Body of pancreas (tissue), 4 donors: ENCODE measurements at regions not wholly inside any gene's neighbourhood (a gene's known extent, or its start where the extent isn't known, plus 50 kb on each side); places are given as distances from the start of the nearest gene placed in this dataset.

Experiments used
- ATAC-seq: fragments of 150-250 bp; one replicate; pipeline ENCODE4 v1.9.1; 2016
- DNase-seq, 4 donors: peaks; one replicate each; pipeline ENCODE4 v3.0.0-alpha.2; 2019
- H3K27ac ChIP-seq, 4 donors: fragments of 200-600 bp; sonication (generic); 1 replicate in 3 of 4; 2 replicates in 1 of 4; pipeline versions ENCODE4 v1.5.1 to v1.6.1; 2016 to 2019; ENCODE audit warnings: mild to moderate bottlenecking in 1 of 4, mixed read lengths in 1 of 4, moderate library complexity in 1 of 4
- H3K27me3 ChIP-seq, 2 donors: fragments of 200-600 bp; sonication (generic); one replicate each; pipeline ENCODE4 v1.6.0; 2016; ENCODE audit warnings: mild to moderate bottlenecking in 1 of 2
- H3K36me3 ChIP-seq, 2 donors: fragments of 200-600 bp; sonication (generic); replicated peaks in 1 of 2; 2 replicates each; pipeline ENCODE4 v1.5.1; 2016; ENCODE audit warnings: low read depth in 2 of 2; ENCODE audit not compliant: insufficient read depth in 1 of 2
- H3K4me1 ChIP-seq: fragments of 200-600 bp; sonication (generic); one replicate; pipeline ENCODE4 v1.6.0; 2016
- H3K4me3 ChIP-seq, 2 donors: fragments of 200-600 bp; sonication (generic); 1 replicate in 1 of 2; 2 replicates in 1 of 2; pipeline ENCODE4 v1.5.1; 2016 to 2019
- H3K9me3 ChIP-seq, 3 donors: fragments of 200-600 bp; sonication (generic); 1 replicate in 2 of 3; 2 replicates in 1 of 3; pipeline ENCODE4 v1.5.1; 2016
- POLR2A ChIP-seq, 3 donors: fragments of 450-650 bp; IDR thresholded peaks; one replicate each; pipeline ENCODE4 v1.6.1; 2016; ENCODE audit warnings: antibody characterized with exemption in 3 of 3, mild to moderate bottlenecking in 2 of 3
- WGBS, 2 donors: methylation state at CpG; one replicate each; pipeline ENCODE4 v1.1.5; 2017; 5-methylcytosine and 5-hydroxymethylcytosine counted together
- intact Hi-C: fragments of 100-400 bp; cut with DNase I; formaldehyde crosslinking; loops from one replicate; pipeline ENCODE4 v1.15.1; 2023
- TF ChIP-seq, protein P1 (sequence below), 7 experiments: fragments of 450-650 bp in 4 of 7; fragments of 200-600 bp in 3 of 7; sonication (generic) in 3 of 7; IDR thresholded peaks; one replicate each; pipeline ENCODE4 v1.5.1; 2016 to 2019; ENCODE audit warnings: antibody characterized with exemption in 7 of 7

DNA sequence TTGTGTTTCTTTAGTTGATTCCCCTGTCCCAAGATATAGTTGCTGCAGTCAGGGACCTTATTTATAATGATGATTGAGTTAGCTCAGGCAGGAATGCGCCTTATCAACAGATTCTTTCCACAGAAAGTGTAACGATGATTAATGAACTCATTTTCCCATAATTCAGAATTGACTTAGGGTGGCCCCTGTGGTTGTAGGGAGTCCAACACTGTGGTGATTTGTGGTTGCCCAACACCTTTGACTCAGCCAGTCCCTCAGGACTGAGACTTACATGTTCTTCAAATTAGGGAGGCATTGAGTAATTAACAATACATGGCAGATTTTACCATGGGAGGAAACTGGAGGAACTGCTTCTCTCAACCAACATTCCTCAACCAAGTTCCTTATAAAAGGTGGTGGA, 221.9 kb downstream of the GABRG2 start:
- Histone ChIP-seq H3K4me3 (no peak overlapping the region), H3K4me1 (no peaks in the 10 kb centered on the region), H3K36me3 (no peaks in the 10 kb centered on the region), H3K27ac (no peak overlapping the region), H3K27me3 (no peaks in the 10 kb centered on the region), H3K9me3 (no peaks in the 10 kb centered on the region)
- intact Hi-C loops: no loop called here
- ATAC-seq: no peak
- TF ChIP-seq, protein P1, sequence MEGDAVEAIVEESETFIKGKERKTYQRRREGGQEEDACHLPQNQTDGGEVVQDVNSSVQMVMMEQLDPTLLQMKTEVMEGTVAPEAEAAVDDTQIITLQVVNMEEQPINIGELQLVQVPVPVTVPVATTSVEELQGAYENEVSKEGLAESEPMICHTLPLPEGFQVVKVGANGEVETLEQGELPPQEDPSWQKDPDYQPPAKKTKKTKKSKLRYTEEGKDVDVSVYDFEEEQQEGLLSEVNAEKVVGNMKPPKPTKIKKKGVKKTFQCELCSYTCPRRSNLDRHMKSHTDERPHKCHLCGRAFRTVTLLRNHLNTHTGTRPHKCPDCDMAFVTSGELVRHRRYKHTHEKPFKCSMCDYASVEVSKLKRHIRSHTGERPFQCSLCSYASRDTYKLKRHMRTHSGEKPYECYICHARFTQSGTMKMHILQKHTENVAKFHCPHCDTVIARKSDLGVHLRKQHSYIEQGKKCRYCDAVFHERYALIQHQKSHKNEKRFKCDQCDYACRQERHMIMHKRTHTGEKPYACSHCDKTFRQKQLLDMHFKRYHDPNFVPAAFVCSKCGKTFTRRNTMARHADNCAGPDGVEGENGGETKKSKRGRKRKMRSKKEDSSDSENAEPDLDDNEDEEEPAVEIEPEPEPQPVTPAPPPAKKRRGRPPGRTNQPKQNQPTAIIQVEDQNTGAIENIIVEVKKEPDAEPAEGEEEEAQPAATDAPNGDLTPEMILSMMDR (IDR thresholded peaks at IDR 0.05): no peak
- no peak for TF ChIP-seq POLR2A (IDR thresholded peaks at IDR 0.05)
- no peak for DNase-seq
- WGBS, 2 donors: 5% methylated on average over 2 of the region's 2 CpGs

DNA sequence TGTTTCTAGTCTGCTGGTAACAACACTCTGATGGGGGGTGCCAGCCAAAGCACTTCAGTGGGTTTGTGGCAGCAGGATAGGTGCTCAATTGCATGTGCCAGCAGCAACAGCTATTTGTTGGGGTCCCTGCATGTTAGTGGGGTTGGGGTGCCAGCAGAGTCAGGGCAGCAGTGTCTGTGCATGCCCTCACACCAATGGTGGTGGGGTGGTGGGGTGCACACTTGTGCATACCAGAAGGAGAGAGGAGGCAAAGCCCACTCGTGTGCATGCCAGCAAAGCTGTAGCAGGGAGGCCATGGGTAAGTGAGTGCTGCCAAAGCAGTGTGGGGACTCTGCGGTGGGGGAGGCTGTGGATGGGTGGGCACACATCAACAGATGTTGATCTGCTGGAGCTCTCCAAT, 232.2 kb downstream of the GABRG2 start:
- ATAC-seq (no peak), DNase-seq (no peak)
- TF ChIP-seq, protein P1 (IDR thresholded peaks at IDR 0.05): no peak
- no peak overlapping the region for H3K4me3 ChIP-seq
- H3K9me3 ChIP-seq: no peaks in the 10 kb centered on the region
- H3K27me3 ChIP-seq: no peaks in the 10 kb centered on the region
- H3K27ac ChIP-seq: no peak overlapping the region
- intact Hi-C loops: no loop called here
- H3K4me1 ChIP-seq: no peaks in the 10 kb centered on the region
- 40 to 84% methylated on average over 2 of the region's 2 CpGs for WGBS, 2 donors
- no peaks in the 10 kb centered on the region for H3K36me3 ChIP-seq

DNA sequence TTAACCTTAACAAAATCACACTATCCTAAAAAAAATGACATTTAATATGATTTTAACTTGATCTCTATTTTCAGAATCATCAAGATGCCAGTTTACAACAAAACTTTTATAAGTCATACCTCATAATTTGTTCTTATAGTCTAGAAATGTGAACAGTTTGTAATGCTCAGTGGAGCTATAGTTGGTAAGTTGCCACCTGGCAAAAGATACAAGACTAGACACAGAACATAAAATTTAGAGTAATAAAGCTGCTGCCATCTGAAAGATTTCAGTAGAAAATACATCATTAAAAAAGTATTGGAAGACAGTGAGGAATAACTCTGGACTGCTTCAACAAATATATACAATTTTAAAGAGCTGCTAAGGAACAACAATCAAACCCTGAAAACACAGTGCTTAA, 233.8 kb downstream of the GABRG2 start:
- no peak for TF ChIP-seq POLR2A (IDR thresholded peaks at IDR 0.05)
- TF ChIP-seq, protein P1 (IDR thresholded peaks at IDR 0.05): no peak
- DNase-seq (no peak), ATAC-seq (no peak)
- Histone ChIP-seq H3K36me3 (no peaks in the 10 kb centered on the region), H3K27me3 (no peaks in the 10 kb centered on the region), H3K4me1 (no peaks in the 10 kb centered on the region), H3K9me3 (no peaks in the 10 kb centered on the region), H3K4me3 (no peak overlapping the region), H3K27ac (no peak overlapping the region)
- intact Hi-C loops: no loop called here

GRCh38 chr5:162323466-162323865, 255.9 kb downstream of the GABRG2 start:
- TF ChIP-seq, protein P1 (IDR thresholded peaks at IDR 0.05): no peak
- TF ChIP-seq POLR2A (IDR thresholded peaks at IDR 0.05): no peak
- Histone ChIP-seq H3K4me1 (no peaks in the 10 kb centered on the region), H3K27me3 (no peaks in the 10 kb centered on the region), H3K36me3 (no peaks in the 10 kb centered on the region), H3K27ac (no peak overlapping the region), H3K9me3 (no peaks in the 10 kb centered on the region), H3K4me3 (no peak overlapping the region)
- 23 to 25% methylated on average over 3 of the region's 3 CpGs for WGBS, 2 donors
- no peak for ATAC-seq
- intact Hi-C loops: no loop called here
- no peak for DNase-seq

- Histone ChIP-seq H3K4me3 (no peak overlapping the region), H3K27ac (no peak overlapping the region)
- ATAC-seq: no peak
Measured at GRCh38 chr5:162324328-162324727, 256.8 kb downstream of the GABRG2 start.

More at GRCh38 chr5:162324328-162324727, 256.8 kb downstream of the GABRG2 start:
- Histone ChIP-seq H3K4me1 (no peaks in the 10 kb centered on the region), H3K27me3 (no peaks in the 10 kb centered on the region), H3K36me3 (no peaks in the 10 kb centered on the region), H3K9me3 (no peaks in the 10 kb centered on the region)
- TF ChIP-seq POLR2A (IDR thresholded peaks at IDR 0.05): no peak
- TF ChIP-seq, protein P1 (IDR thresholded peaks at IDR 0.05): no peak
- intact Hi-C loops: no loop called here
- 67% methylated on average over 3 of the region's 3 CpGs for WGBS, 2 donors
- DNase-seq: no peak
